OCI-LY7 (cell line): ENCODE measurements at regions not wholly inside any gene's neighbourhood (a gene's known extent, or its start where the extent isn't known, plus 50 kb on each side); places are given as distances from the start of the nearest gene placed in this dataset.
"Not testable (repeated sequence)": the region's sequence is repeated elsewhere in the genome, so short reads cannot be mapped to it uniquely, and the experiment has no call there.

Source experiments
- BruUV-seq: library from RNA; stranded (reverse); fragments of 400-500 nt; replicated peaks from 2 replicates; lab custom pipeline; 2021; lab: Mats Ljungman, UMichigan
- CTCF ChIA-PET: fragments of 300-600 bp; sonication (Branson Sonifier 250); formaldehyde crosslinking; loops from one replicate; lab custom pipeline; 2022; ENCODE audit warnings: antibody characterized with exemption; ENCODE audit not compliant: unreplicated experiment; lab: Charles Lee
- POLR2A ChIA-PET: fragments of 300-600 bp; sonication (Branson Sonifier 250); formaldehyde crosslinking; loops from one replicate; lab custom pipeline; 2022; ENCODE audit warnings: antibody characterized with exemption; lab: Charles Lee
- DNase-seq: peaks from one replicate; pipeline ENCODE4 v3.0.0-alpha.2; 2015; ENCODE audit warnings: low spot score
- H2AFZ ChIP-seq: fragments of 200-600 bp; sonication (generic), shearing (Covaris generic); 2 replicates; pipeline ENCODE4 v1.6.1; 2014; ENCODE audit warnings: mild to moderate bottlenecking, antibody characterized with exemption, low read length, moderate library complexity
- H3K27ac ChIP-seq: fragments of 200-600 bp; sonication (generic); 2 replicates; pipeline ENCODE4 v1.5.1; 2014; ENCODE audit warnings: mixed run types, low read depth, mild to moderate bottlenecking, moderate library complexity, low read length, inconsistent platforms; ENCODE audit not compliant: poor library complexity, severe bottlenecking
- H3K36me3 ChIP-seq: fragments of 200-600 bp; sonication (generic); 2 replicates; pipeline ENCODE4 v1.6.1; 2014; ENCODE audit warnings: mild to moderate bottlenecking, antibody characterized with exemption, low read length, moderate library complexity, mixed read lengths; ENCODE audit not compliant: insufficient read depth
- H3K4me1 ChIP-seq: fragments of 200-600 bp; sonication (generic); 2 replicates; pipeline ENCODE4 v1.5.1; 2014; ENCODE audit warnings: mild to moderate bottlenecking, low read length; ENCODE audit not compliant: insufficient read depth, poor library complexity, severe bottlenecking
- H3K4me2 ChIP-seq: fragments of 200-600 bp; sonication (generic); 2 replicates; pipeline ENCODE4 v1.6.1; 2014; ENCODE audit warnings: mild to moderate bottlenecking, low read length
- H3K4me3 ChIP-seq: fragments of 200-600 bp; sonication (generic); 2 replicates; pipeline ENCODE4 v1.5.1; 2014; ENCODE audit warnings: mild to moderate bottlenecking, low read depth, low read length; ENCODE audit not compliant: poor library complexity, severe bottlenecking
- H3K79me2 ChIP-seq: fragments of 200-600 bp; sonication (generic); 2 replicates; pipeline ENCODE4 v1.6.1; 2016; ENCODE audit warnings: low read depth, mild to moderate bottlenecking, low read length, moderate library complexity, mixed read lengths; ENCODE audit not compliant: insufficient read depth
- H3K9me2 ChIP-seq: fragments of 200-600 bp; sonication (generic); 2 replicates; pipeline ENCODE4 v1.6.1; 2016; ENCODE audit warnings: mild to moderate bottlenecking, low read length, mixed read lengths; ENCODE audit not compliant: insufficient read depth
- H3K9me3 ChIP-seq: fragments of 200-600 bp; sonication (generic); 2 replicates; pipeline ENCODE4 v1.6.1; 2014; ENCODE audit warnings: mild to moderate bottlenecking, mixed run types, low read length, mixed read lengths
- H4K20me1 ChIP-seq: fragments of 200-600 bp; sonication (generic); 2 replicates; pipeline ENCODE4 v1.6.1; 2014; ENCODE audit warnings: mild to moderate bottlenecking, antibody characterized with exemption, low read length, moderate library complexity, mixed read lengths; ENCODE audit not compliant: insufficient read depth
- EZH2phosphoT487 ChIP-seq: fragments of 200-600 bp; sonication (generic); IDR thresholded peaks from 2 replicates; pipeline ENCODE4 v1.6.1; 2018; ENCODE audit warnings: low read depth, borderline replicate concordance, mild to moderate bottlenecking, mixed run types, antibody characterized with exemption, low read length, moderate library complexity, mixed read lengths
- intact Hi-C: fragments of 100-400 bp; cut with micrococcal nuclease; formaldehyde crosslinking; loops from one replicate; pipeline ENCODE4 v1.10.0; 2022; ENCODE audit not compliant: unreplicated experiment
- TF ChIP-seq, protein P1 (sequence below): fragments of 200-600 bp; sonication (generic); conservative IDR thresholded peaks from 2 replicates; pipeline ENCODE4 v1.5.1; 2014; ENCODE audit warnings: mild to moderate bottlenecking, antibody characterized with exemption, low read length, moderate library complexity, mixed read lengths

DNA sequence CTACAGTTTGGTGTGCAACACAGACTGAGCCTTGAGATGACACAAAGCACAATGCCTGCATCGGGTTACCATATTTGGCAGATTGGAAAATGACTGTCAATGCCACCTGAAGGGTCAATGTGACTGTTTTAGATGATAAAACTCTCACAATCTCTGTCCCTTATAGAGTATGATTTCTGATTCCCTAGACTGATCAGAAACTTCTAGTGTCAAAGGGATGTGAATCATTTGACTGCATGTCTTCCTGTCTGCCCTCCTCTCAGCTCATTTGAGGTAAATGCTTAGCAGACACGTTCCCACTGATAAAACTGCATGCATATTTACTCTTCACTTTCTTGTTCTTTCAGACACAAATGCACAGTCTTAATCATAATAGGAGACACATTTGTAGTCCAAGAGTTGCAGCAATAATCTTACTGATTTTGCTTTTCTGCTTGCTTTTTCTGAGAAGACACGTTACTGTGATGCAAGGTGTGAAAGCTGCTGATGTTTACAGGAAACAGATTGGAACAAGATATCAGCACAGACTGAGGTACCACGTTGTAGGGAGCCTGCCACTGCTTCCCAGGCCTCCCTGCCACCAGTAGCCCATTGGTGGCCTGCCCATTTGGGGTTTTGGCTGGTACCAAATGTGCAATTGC, 77.8 kb downstream of the GCNT4 start:
- Histone ChIP-seq H3K9me2 (no peaks in the 10 kb centered on the region), H3K79me2 (no peaks in the 10 kb centered on the region), H3K4me3 (no peak overlapping the region), H4K20me1 (no peaks in the 10 kb centered on the region), H3K4me2 (no peak overlapping the region), H3K9me3 (no peaks in the 10 kb centered on the region), H3K27ac (no peak overlapping the region), H3K36me3 (no peaks in the 10 kb centered on the region), H3K4me1 (no peaks in the 10 kb centered on the region), H2AFZ (no peak overlapping the region)
- TF ChIP-seq EZH2phosphoT487, result no peak
- TF ChIP-seq, protein P1, sequence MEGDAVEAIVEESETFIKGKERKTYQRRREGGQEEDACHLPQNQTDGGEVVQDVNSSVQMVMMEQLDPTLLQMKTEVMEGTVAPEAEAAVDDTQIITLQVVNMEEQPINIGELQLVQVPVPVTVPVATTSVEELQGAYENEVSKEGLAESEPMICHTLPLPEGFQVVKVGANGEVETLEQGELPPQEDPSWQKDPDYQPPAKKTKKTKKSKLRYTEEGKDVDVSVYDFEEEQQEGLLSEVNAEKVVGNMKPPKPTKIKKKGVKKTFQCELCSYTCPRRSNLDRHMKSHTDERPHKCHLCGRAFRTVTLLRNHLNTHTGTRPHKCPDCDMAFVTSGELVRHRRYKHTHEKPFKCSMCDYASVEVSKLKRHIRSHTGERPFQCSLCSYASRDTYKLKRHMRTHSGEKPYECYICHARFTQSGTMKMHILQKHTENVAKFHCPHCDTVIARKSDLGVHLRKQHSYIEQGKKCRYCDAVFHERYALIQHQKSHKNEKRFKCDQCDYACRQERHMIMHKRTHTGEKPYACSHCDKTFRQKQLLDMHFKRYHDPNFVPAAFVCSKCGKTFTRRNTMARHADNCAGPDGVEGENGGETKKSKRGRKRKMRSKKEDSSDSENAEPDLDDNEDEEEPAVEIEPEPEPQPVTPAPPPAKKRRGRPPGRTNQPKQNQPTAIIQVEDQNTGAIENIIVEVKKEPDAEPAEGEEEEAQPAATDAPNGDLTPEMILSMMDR, result no peak
- POLR2A ChIA-PET, result no interaction called here
- CTCF ChIA-PET, result no interaction called here
- DNase-seq, result no peak
- intact Hi-C loops, result no loop called here
- no TSS peak for BruUV-seq

DNA sequence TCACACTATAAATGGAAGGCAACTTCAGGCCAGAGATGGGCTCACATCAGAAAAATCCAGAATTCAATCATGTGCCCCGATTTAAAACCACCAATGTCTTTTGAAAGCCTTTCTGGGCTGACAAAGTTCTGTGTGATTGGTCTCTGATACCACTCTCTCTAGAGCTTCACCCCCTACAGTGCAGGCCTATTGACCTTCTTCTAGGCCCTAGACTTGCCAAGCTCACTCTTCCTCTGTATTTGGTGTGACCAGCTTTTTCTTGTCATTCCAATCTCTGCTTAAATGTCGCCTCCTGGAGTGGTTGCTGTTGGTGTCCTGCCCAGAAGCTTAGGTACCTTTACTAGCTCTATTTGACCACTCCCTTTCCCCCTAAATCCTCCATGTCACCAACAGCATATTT, 78.7 kb downstream of the GCNT4 start:
- BruUV-seq, result no TSS peak
- no peaks in the 10 kb centered on the region for H3K9me3 ChIP-seq
- CTCF ChIA-PET, result no interaction called here
- POLR2A ChIA-PET, result no interaction called here
- H3K4me3 ChIP-seq, result no peak overlapping the region
- H3K4me2 ChIP-seq, result no peak overlapping the region
- intact Hi-C loops, result no loop called here
- no peaks in the 10 kb centered on the region for H4K20me1 ChIP-seq
- H3K4me1 ChIP-seq, result no peaks in the 10 kb centered on the region
- no peaks in the 10 kb centered on the region for H3K9me2 ChIP-seq
- no peak overlapping the region for H2AFZ ChIP-seq
- H3K36me3 ChIP-seq, result no peaks in the 10 kb centered on the region
- no peaks in the 10 kb centered on the region for H3K79me2 ChIP-seq
- DNase-seq, result no peak
- H3K27ac ChIP-seq, result no peak overlapping the region
- TF ChIP-seq, protein P1, result no peak

DNA sequence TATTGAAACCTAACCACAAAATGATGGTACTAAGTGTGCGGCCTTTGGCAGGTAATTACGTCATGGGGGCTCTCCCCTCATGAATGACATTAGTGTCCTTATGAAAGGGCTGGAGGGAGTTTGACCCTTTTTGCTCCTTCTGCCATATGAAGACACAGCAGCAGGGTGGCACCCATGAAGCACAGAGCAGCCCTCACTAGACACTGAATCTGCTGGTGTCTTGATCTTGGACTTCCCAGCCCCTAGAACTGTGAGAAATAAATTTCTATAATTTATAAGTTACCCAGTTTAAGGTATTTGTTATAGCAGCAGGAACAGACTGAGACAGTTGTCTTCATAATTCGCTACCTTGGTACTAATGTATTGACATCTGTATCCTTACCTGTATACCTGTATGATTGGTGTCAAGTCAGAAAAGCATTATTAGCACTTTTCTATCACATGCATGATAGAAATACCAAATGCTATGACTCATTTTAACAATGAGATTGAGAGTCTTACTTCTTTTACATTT, 80.4 kb downstream of the GCNT4 start:
- H3K79me2 ChIP-seq, result no peaks in the 10 kb centered on the region
- TF ChIP-seq, protein P1, result no peak
- intact Hi-C loops, result no loop called here
- no peaks in the 10 kb centered on the region for H3K9me2 ChIP-seq
- DNase-seq, result no peak
- ChIA-PET CTCF (no interaction called here), POLR2A (no interaction called here)
- H3K9me3 ChIP-seq, result no peaks in the 10 kb centered on the region
- H3K36me3 ChIP-seq, result no peaks in the 10 kb centered on the region
- no peak overlapping the region for H3K27ac ChIP-seq
- no peak overlapping the region for H3K4me3 ChIP-seq
- no peak overlapping the region for H2AFZ ChIP-seq
- no TSS peak for BruUV-seq
- no peak overlapping the region for H3K4me2 ChIP-seq
- no peaks in the 10 kb centered on the region for H3K4me1 ChIP-seq
- no peaks in the 10 kb centered on the region for H4K20me1 ChIP-seq

DNA sequence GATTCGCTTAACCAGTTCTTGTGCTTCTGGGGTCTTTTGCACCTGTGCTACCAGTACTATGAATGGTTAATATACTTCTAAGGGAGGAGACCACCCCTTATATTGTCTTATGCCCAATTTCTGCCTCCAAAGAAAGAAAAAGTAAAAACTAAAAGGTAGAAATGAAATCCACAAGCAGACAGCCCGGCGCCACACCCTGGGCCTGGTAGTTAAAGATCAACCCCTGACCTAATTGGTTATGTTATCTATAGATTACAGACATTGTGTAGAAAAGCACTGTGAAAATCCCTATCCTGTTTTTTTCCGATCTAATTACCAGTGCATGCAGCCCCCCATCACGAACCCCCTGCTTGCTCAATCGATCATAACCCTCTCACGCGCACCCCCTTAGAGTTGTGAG, 81.5 kb downstream of the GCNT4 start:
- H3K36me3 ChIP-seq, DNase-seq, H4K20me1 ChIP-seq, H3K4me2 ChIP-seq, H3K4me3 ChIP-seq, H3K27ac ChIP-seq, H3K9me2 ChIP-seq, H3K9me3 ChIP-seq, BruUV-seq, H3K79me2 ChIP-seq, H3K4me1 ChIP-seq, POLR2A ChIA-PET, CTCF ChIA-PET, H2AFZ ChIP-seq, intact Hi-C loops: not testable (repeated sequence)
